SK-N-SH (cell line): ENCODE measurements at regions not wholly inside any gene's neighbourhood (a gene's known extent, or its start where the extent isn't known, plus 50 kb on each side); places are given as distances from the start of the nearest gene placed in this dataset.

Experiments
- CTCF ChIA-PET: fragments of 300-600, 350-600 bp; formaldehyde crosslinking; extraction: SDS; loops from one replicate; lab custom pipeline; 2021; lab: Yijun Ruan, JAX
- POLR2A ChIA-PET: fragments of 350-600 bp; sonication (Branson Sonifier 250); formaldehyde crosslinking; extraction: SDS; loops from one replicate; lab custom pipeline; 2020; ENCODE audit warnings: antibody characterized with exemption, inconsistent platforms; lab: Yijun Ruan, JAX
- DNase-seq: peaks from one replicate; pipeline ENCODE4 v3.0.0; 2012
- H2AFZ ChIP-seq: fragments of 200-600 bp; sonication (generic); 2 replicates; pipeline ENCODE4 v1.8.1; 2016; ENCODE audit warnings: antibody characterized with exemption, mild to moderate bottlenecking, low read depth
- H3F3A ChIP-seq: fragments of 200-600 bp; sonication (generic); replicated peaks from 2 replicates; pipeline ENCODE3; 2016; ENCODE audit warnings: antibody characterized with exemption, mild to moderate bottlenecking; ENCODE audit not compliant: insufficient read depth
- H3K27ac ChIP-seq, 2 experiments: fragments of 200-500 bp in 1 of 2; fragments of 200-600 bp in 1 of 2; sonication (Bioruptor generic) in 1 of 2; sonication (generic), shearing (Covaris generic) in 1 of 2; 2 replicates each; pipeline versions ENCODE4 v1.5.1 to v1.6.1; 2014 to 2016; ENCODE audit warnings: low read depth in 2 of 2, inconsistent platforms in 1 of 2, low read length in 1 of 2, mild to moderate bottlenecking in 1 of 2, mixed read lengths in 1 of 2
- H3K27me3 ChIP-seq: fragments of 200-600 bp; sonication (generic), shearing (Covaris generic); 2 replicates; pipeline ENCODE4 v1.6.1; 2016; ENCODE audit warnings: mixed run types; ENCODE audit not compliant: insufficient read depth
- H3K36me3 ChIP-seq, 2 experiments: fragments of 200-500 bp in 1 of 2; fragments of 200-600 bp in 1 of 2; sonication (Bioruptor generic) in 1 of 2; sonication (generic) in 1 of 2; replicated peaks in 1 of 2; 2 replicates each; pipeline versions ENCODE3 to v1.5.1; 2014 to 2016; ENCODE audit warnings: low read length in 1 of 2, mild to moderate bottlenecking in 1 of 2; ENCODE audit not compliant: insufficient read depth in 2 of 2, control insufficient read depth in 1 of 2
- H3K4me1 ChIP-seq, 2 experiments: fragments of 200-500 bp in 1 of 2; fragments of 200-600 bp in 1 of 2; sonication (Bioruptor generic) in 1 of 2; sonication (generic), shearing (Covaris generic) in 1 of 2; 2 replicates each; pipeline versions ENCODE4 v1.5.1 to v1.6.1; 2014 to 2016; ENCODE audit warnings: low read depth in 1 of 2, low read length in 1 of 2, mixed run types in 1 of 2; ENCODE audit not compliant: insufficient read depth in 2 of 2, control insufficient read depth in 1 of 2
- H3K4me2 ChIP-seq: fragments of 200-600 bp; sonication (generic), shearing (Covaris generic); 2 replicates; pipeline ENCODE4 v1.6.1; 2017; ENCODE audit warnings: mixed run types
- H3K4me3 ChIP-seq, 2 experiments: fragments of 200-500 bp in 1 of 2; fragments of 200-600 bp in 1 of 2; sonication (Bioruptor generic) in 1 of 2; sonication (generic), shearing (Covaris generic) in 1 of 2; 2 replicates each; pipeline versions ENCODE4 v1.5.1 to v1.8.1; 2014 to 2016; ENCODE audit warnings: low read depth in 2 of 2, inconsistent platforms in 1 of 2, low read length in 1 of 2, mild to moderate bottlenecking in 1 of 2, mixed read lengths in 1 of 2, moderate library complexity in 1 of 2
- H3K79me2 ChIP-seq: fragments of 200-600 bp; sonication (generic); 2 replicates; pipeline ENCODE4 v1.8.1; 2017; ENCODE audit warnings: mild to moderate bottlenecking; ENCODE audit not compliant: insufficient read depth
- H3K9ac ChIP-seq: fragments of 200-600 bp; sonication (generic); 2 replicates; pipeline ENCODE4 v1.6.1; 2017; ENCODE audit warnings: mixed run types
- H3K9me2 ChIP-seq: fragments of 200-600 bp; sonication (generic); 2 replicates; pipeline ENCODE4 v1.6.1; 2017; ENCODE audit warnings: mixed run types
- H3K9me3 ChIP-seq: fragments of 200-600 bp; sonication (generic); 2 replicates; pipeline ENCODE4 v1.6.1; 2017; ENCODE audit warnings: mixed run types, mild to moderate bottlenecking, moderate library complexity
- H4K20me1 ChIP-seq: fragments of 200-600 bp; sonication (generic); 2 replicates; pipeline ENCODE4 v1.6.1; 2017; ENCODE audit warnings: mild to moderate bottlenecking, mixed run types; ENCODE audit not compliant: insufficient read depth
- CTCF ChIP-seq: fragments of 200-600 bp; sonication (generic); IDR thresholded peaks from 2 replicates; pipeline ENCODE4 v1.6.1; 2017; ENCODE audit warnings: antibody characterized with exemption, mild to moderate bottlenecking, moderate library complexity
- EP300 ChIP-seq, 2 experiments: IDR thresholded peaks; 2 replicates each; pipeline versions ENCODE4 v1.4.0 to v1.6.1; 2012; ENCODE audit warnings: borderline replicate concordance in 1 of 2, low read depth in 1 of 2, low read length in 1 of 2
- EZH2phosphoT487 ChIP-seq: fragments of 200-600 bp; sonication (generic); IDR thresholded peaks from 2 replicates; pipeline ENCODE4 v1.6.1; 2017; ENCODE audit warnings: low read depth, mixed run types, mild to moderate bottlenecking, antibody characterized with exemption, moderate library complexity, borderline replicate concordance
- FOSL2 ChIP-seq: IDR thresholded peaks from 2 replicates; pipeline ENCODE4 v1.4.0; 2012; ENCODE audit warnings: low read depth, mild to moderate bottlenecking, moderate library complexity, borderline replicate concordance
- FOXM1 ChIP-seq: IDR thresholded peaks from 2 replicates; pipeline ENCODE4 v1.4.0; 2012; ENCODE audit warnings: low read depth, mild to moderate bottlenecking
- GABPA ChIP-seq: IDR thresholded peaks from 2 replicates; pipeline ENCODE4 v1.4.0; 2012; ENCODE audit warnings: low read depth, mild to moderate bottlenecking
- GATA2 ChIP-seq: sonication (generic); formaldehyde crosslinking; IDR thresholded peaks from 2 replicates; pipeline ENCODE4 v1.5.0; 2020; ENCODE audit warnings: mild to moderate bottlenecking, missing genetic modification reagents
- IRF3 ChIP-seq: fragments of 150-350 bp; IDR thresholded peaks from 2 replicates; pipeline ENCODE4 v1.6.1; 2016; ENCODE audit warnings: mild to moderate bottlenecking, low read depth, low read length
- MEF2A ChIP-seq: IDR thresholded peaks from 2 replicates; pipeline ENCODE4 v1.4.0; 2012; ENCODE audit warnings: low read depth, borderline replicate concordance
- RAD21 ChIP-seq: IDR thresholded peaks from 2 replicates; pipeline ENCODE4 v1.6.1; 2012; ENCODE audit warnings: mild to moderate bottlenecking, low read length
- REST ChIP-seq: IDR thresholded peaks from 2 replicates; pipeline ENCODE4 v1.6.1; 2012; ENCODE audit warnings: mild to moderate bottlenecking, low read depth, low read length, moderate library complexity
- RXRA ChIP-seq: IDR thresholded peaks from 2 replicates; pipeline ENCODE4 v1.4.0; 2012; ENCODE audit warnings: low read depth, mild to moderate bottlenecking, borderline replicate concordance
- SMC3 ChIP-seq: IDR thresholded peaks from 2 replicates; pipeline ENCODE4 v1.6.1; 2012; ENCODE audit warnings: low read depth, low read length, improper control_type of control experiment
- TAF1 ChIP-seq: IDR thresholded peaks from 2 replicates; pipeline ENCODE4 v1.6.1; 2012; ENCODE audit warnings: low read depth, mild to moderate bottlenecking, low read length, moderate library complexity, borderline replicate concordance
- TEAD4 ChIP-seq: IDR thresholded peaks from 2 replicates; pipeline ENCODE4 v1.4.0; 2012; ENCODE audit warnings: mild to moderate bottlenecking, borderline replicate concordance; ENCODE audit not compliant: insufficient read depth
- USF1 ChIP-seq: IDR thresholded peaks from 2 replicates; pipeline ENCODE4 v1.4.0; 2012; ENCODE audit warnings: low read depth, borderline replicate concordance
- ZBTB33 ChIP-seq: IDR thresholded peaks from 2 replicates; pipeline ENCODE4 v1.4.0; 2012; ENCODE audit warnings: low read depth, borderline replicate concordance

- Histone ChIP-seq H3K27me3 (no peaks in the 10 kb centered on the region), H3K27ac (no peak overlapping the region), H3K36me3 (no peaks in the 10 kb centered on the region), H3K4me3 (no peak overlapping the region), H3K4me2 (no peak overlapping the region), H3K9ac (no peak overlapping the region), H3K4me1 (no peaks in the 10 kb centered on the region; a peak in 1 of 4 replicates), H3K9me3 (no peaks in the 10 kb centered on the region), H2AFZ (no peak overlapping the region)
- ChIA-PET POLR2A (no interaction called here), CTCF (no interaction called here)
- DNase-seq, result no peak
- TF ChIP-seq TEAD4 (no peak), MEF2A (no peak), ZBTB33 (no peak), GABPA (no peak), REST (no peak), RAD21 (no peak), RXRA (no peak), FOXM1 (no peak), EP300 (IDR thresholded peaks at IDR 0.05; ENCODE audit: borderline replicate concordance in 1 of 2, low read depth in 1 of 2, low read length in 1 of 2) (no peak), EZH2phosphoT487 (no peak), CTCF (no peak), USF1 (no peak), TAF1 (no peak), GATA2 (CRISPR knock-in tag) (no peak), FOSL2 (no peak), IRF3 (no peak), SMC3 (no peak)
- TF ChIP-seq, all 33 proteins: peak for 0
- Histone ChIP-seq H3K9me2 (no peaks in the 10 kb centered on the region), H3K79me2 (no peaks in the 10 kb centered on the region), H3F3A (no peaks in the 10 kb centered on the region), H4K20me1 (no peaks in the 10 kb centered on the region)
Measured at GRCh38 chr15:98063871-98064270, 103.4 kb downstream of the ARRDC4 start.
